CD14-positive monocyte (primary cell): ENCODE measurements at regions not wholly inside any gene's neighbourhood (a gene's known extent, or its start where the extent isn't known, plus 50 kb on each side); places are given as distances from the start of the nearest gene placed in this dataset.

Experiments
- DNase-seq, 3 donors: peaks; one replicate each; pipeline ENCODE4 v3.0.0-alpha.2; 2011 to 2022
- H2AFZ ChIP-seq: 2 replicates; pipeline ENCODE4 v1.6.0; 2012; ENCODE audit warnings: mild to moderate bottlenecking, low read depth, low read length, inconsistent platforms; ENCODE audit not compliant: insufficient read depth, poor library complexity, severe bottlenecking
- H3K27ac ChIP-seq, 2 donors: 1 replicate in 1 of 2; 2 replicates in 1 of 2; pipeline ENCODE4 v1.5.1; 2012 to 2013; ENCODE audit warnings: low read length in 2 of 2, control low read depth in 1 of 2, inconsistent platforms in 1 of 2, low read depth in 1 of 2, mild to moderate bottlenecking in 1 of 2
- H3K27me3 ChIP-seq, 2 donors: one replicate each; pipeline versions ENCODE4 v1.6.0 to v1.6.1; 2011 to 2013; ENCODE audit warnings: low read length in 2 of 2; ENCODE audit not compliant: control insufficient read depth in 2 of 2, insufficient read depth in 2 of 2
- H3K36me3 ChIP-seq, 2 donors: replicated peaks in 1 of 2; 1 replicate in 1 of 2; 2 replicates in 1 of 2; pipeline versions ENCODE4 v1.5.1 to v1.6.1; 2012 to 2013; ENCODE audit warnings: low read length in 2 of 2, control low read depth in 1 of 2, inconsistent platforms in 1 of 2, mild to moderate bottlenecking in 1 of 2; ENCODE audit not compliant: insufficient read depth in 2 of 2, control insufficient read depth in 1 of 2
- H3K4me1 ChIP-seq, 2 donors: 1 replicate in 1 of 2; 2 replicates in 1 of 2; pipeline versions ENCODE4 v1.5.1 to v1.6.1; 2012 to 2013; ENCODE audit warnings: low read length in 2 of 2, control low read depth in 1 of 2, inconsistent platforms in 1 of 2, mild to moderate bottlenecking in 1 of 2, moderate library complexity in 1 of 2; ENCODE audit not compliant: insufficient read depth in 2 of 2, control insufficient read depth in 1 of 2
- H3K4me2 ChIP-seq: replicated peaks from 2 replicates; pipeline ENCODE3; 2012; ENCODE audit warnings: low read length, moderate library complexity, mild to moderate bottlenecking; ENCODE audit not compliant: poor library complexity, severe bottlenecking; ENCODE audit errors: extremely low read depth
- H3K4me3 ChIP-seq, 3 experiments: fragments of 200-600 bp in 1 of 3; sonication (generic) in 1 of 3; replicated peaks in 1 of 3; 1 replicate in 2 of 3; 2 replicates in 1 of 3; pipeline ENCODE4 v1.5.1; 2011 to 2013; ENCODE audit warnings: low read length in 3 of 3, mild to moderate bottlenecking in 3 of 3, control low read depth in 2 of 3, low read depth in 2 of 3, inconsistent platforms in 1 of 3, moderate library complexity in 1 of 3
- H3K79me2 ChIP-seq: 2 replicates; pipeline ENCODE4 v1.6.0; 2012; ENCODE audit warnings: mild to moderate bottlenecking, control low read depth, inconsistent platforms, low read length, moderate library complexity; ENCODE audit not compliant: insufficient read depth
- H3K9ac ChIP-seq: 2 replicates; pipeline ENCODE4 v1.6.0; 2017; ENCODE audit warnings: low read length, mild to moderate bottlenecking; ENCODE audit not compliant: insufficient read depth, poor library complexity, severe bottlenecking
- H3K9me3 ChIP-seq, 2 donors: replicated peaks in 1 of 2; 1 replicate in 1 of 2; 2 replicates in 1 of 2; pipeline versions ENCODE4 v1.5.1 to v1.6.1; 2012 to 2013; ENCODE audit warnings: low read length in 2 of 2, control low read depth in 1 of 2; ENCODE audit not compliant: control insufficient read depth in 1 of 2, insufficient read depth in 1 of 2
- H4K20me1 ChIP-seq: 2 replicates; pipeline ENCODE4 v1.6.0; 2012; ENCODE audit warnings: mild to moderate bottlenecking, low read length, control low read depth, moderate library complexity; ENCODE audit not compliant: insufficient read depth
- H3K27ac Mint-ChIP-seq, 7 donors: one replicate each; pipeline ENCODE4 v1.8.0; 2020; ENCODE audit warnings: mild to moderate bottlenecking in 7 of 7, mixed read lengths in 7 of 7, moderate library complexity in 6 of 7, inconsistent platforms in 2 of 7
- H3K27me3 Mint-ChIP-seq, 3 donors: one replicate each; pipeline ENCODE4 v1.8.0; 2021 to 2022; ENCODE audit warnings: low read depth in 3 of 3, mild to moderate bottlenecking in 3 of 3, mixed read lengths in 3 of 3, moderate library complexity in 3 of 3, inconsistent platforms in 1 of 3
- H3K36me3 Mint-ChIP-seq, 2 donors: one replicate each; pipeline ENCODE4 v1.8.0; 2020; ENCODE audit warnings: mixed read lengths in 2 of 2, inconsistent platforms in 1 of 2, mild to moderate bottlenecking in 1 of 2
- H3K4me1 Mint-ChIP-seq: one replicate; pipeline ENCODE4 v1.8.0; 2020; ENCODE audit warnings: mild to moderate bottlenecking, mixed read lengths
- H3K4me3 Mint-ChIP-seq, 2 donors: one replicate each; pipeline ENCODE4 v1.8.0; 2020; ENCODE audit warnings: mild to moderate bottlenecking in 2 of 2, mixed read lengths in 2 of 2, moderate library complexity in 1 of 2
- H3K9me3 Mint-ChIP-seq, 7 donors: one replicate each; pipeline ENCODE4 v1.8.0; 2020 to 2022; ENCODE audit warnings: mixed read lengths in 7 of 7, mild to moderate bottlenecking in 6 of 7, moderate library complexity in 6 of 7, inconsistent platforms in 2 of 7
- WGBS: methylation state at CpG from one replicate; pipeline ENCODE4 v1.1.5; 2013; ENCODE audit warnings: missing lambda C conversion rate; ENCODE audit not compliant: insufficient coverage; 5-methylcytosine and 5-hydroxymethylcytosine counted together
- intact Hi-C, 2 donors: fragments of 100-400 bp; cut with micrococcal nuclease; formaldehyde crosslinking; loops; one replicate each; pipeline versions ENCODE4 v1.15.0 to v1.15.1; 2023
- TF ChIP-seq, protein P1 (sequence below): fragments of 200-600 bp; IDR thresholded peaks from one replicate; pipeline ENCODE4 v1.8.0; 2022; ENCODE audit warnings: antibody characterized with exemption, mild to moderate bottlenecking

GRCh38 chr3:106729481-106729880 lies 647.8 kb upstream of the CCDC54 start:
- Histone ChIP-seq H3K4me1 (no peaks in the 10 kb centered on the region), H3K9ac (no peak overlapping the region)
- TF ChIP-seq, protein P1, sequence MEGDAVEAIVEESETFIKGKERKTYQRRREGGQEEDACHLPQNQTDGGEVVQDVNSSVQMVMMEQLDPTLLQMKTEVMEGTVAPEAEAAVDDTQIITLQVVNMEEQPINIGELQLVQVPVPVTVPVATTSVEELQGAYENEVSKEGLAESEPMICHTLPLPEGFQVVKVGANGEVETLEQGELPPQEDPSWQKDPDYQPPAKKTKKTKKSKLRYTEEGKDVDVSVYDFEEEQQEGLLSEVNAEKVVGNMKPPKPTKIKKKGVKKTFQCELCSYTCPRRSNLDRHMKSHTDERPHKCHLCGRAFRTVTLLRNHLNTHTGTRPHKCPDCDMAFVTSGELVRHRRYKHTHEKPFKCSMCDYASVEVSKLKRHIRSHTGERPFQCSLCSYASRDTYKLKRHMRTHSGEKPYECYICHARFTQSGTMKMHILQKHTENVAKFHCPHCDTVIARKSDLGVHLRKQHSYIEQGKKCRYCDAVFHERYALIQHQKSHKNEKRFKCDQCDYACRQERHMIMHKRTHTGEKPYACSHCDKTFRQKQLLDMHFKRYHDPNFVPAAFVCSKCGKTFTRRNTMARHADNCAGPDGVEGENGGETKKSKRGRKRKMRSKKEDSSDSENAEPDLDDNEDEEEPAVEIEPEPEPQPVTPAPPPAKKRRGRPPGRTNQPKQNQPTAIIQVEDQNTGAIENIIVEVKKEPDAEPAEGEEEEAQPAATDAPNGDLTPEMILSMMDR = no peak

GRCh38 chr3:106731230-106731629 lies 646.0 kb upstream of the CCDC54 start:
- Histone ChIP-seq H3K4me2 (no peak overlapping the region), H3K27ac (no peak overlapping the region), H3K4me1 (no peaks in the 10 kb centered on the region), H3K27me3 (no peaks in the 10 kb centered on the region), H3K9ac (no peak overlapping the region), H4K20me1 (no peaks in the 10 kb centered on the region), H3K79me2 (no peaks in the 10 kb centered on the region), H3K36me3 (no peaks in the 10 kb centered on the region), H3K9me3 (no peaks in the 10 kb centered on the region), H2AFZ (no peak overlapping the region), H3K4me3 (no peak overlapping the region)
- TF ChIP-seq, protein P1 = no peak
- Mint-ChIP-seq H3K27ac (no peak overlapping the region), H3K27me3 (peaks cover 0 to 2% (median 0%) of the 10 kb centered on the region in 3 donors), H3K36me3 (no peaks in the 10 kb centered on the region), H3K4me3 (no peak overlapping the region), H3K4me1 (no peaks in the 10 kb centered on the region), H3K9me3 (peaks cover 0 to 5% (median 3%) of the 10 kb centered on the region in 7 donors)
- intact Hi-C loops = no loop called here
- WGBS = no CpG with 5 or more reads among the region's 2 CpGs
- no peak for DNase-seq

More at GRCh38 chr3:106729481-106729880, 647.8 kb upstream of the CCDC54 start:
- intact Hi-C loops = no loop called here
- H3K79me2 ChIP-seq = no peaks in the 10 kb centered on the region
- no peak overlapping the region for H3K4me3 ChIP-seq
- no peak overlapping the region for H3K27ac ChIP-seq
- H3K9me3 ChIP-seq = peaks cover 0 to 1% of the 10 kb centered on the region in 2 donors
- H4K20me1 ChIP-seq = no peaks in the 10 kb centered on the region
- Mint-ChIP-seq H3K27ac (no peak overlapping the region), H3K4me1 (no peaks in the 10 kb centered on the region), H3K9me3 (peaks cover 0 to 3% (median 0%) of the 10 kb centered on the region in 7 donors), H3K4me3 (no peak overlapping the region), H3K36me3 (no peaks in the 10 kb centered on the region), H3K27me3 (no peaks in the 10 kb centered on the region)
- no CpG with 5 or more reads among the region's 1 CpG for WGBS
- H2AFZ ChIP-seq = no peak overlapping the region
- H3K36me3 ChIP-seq = no peaks in the 10 kb centered on the region
- H3K4me2 ChIP-seq = no peak overlapping the region
- DNase-seq = no peak
- no peaks in the 10 kb centered on the region for H3K27me3 ChIP-seq
